GM21825 (cell line): ENCODE measurements at regions not wholly inside any gene's neighbourhood (a gene's known extent, or its start where the extent isn't known, plus 50 kb on each side); places are given as distances from the start of the nearest gene placed in this dataset.

Experiments
- ATAC-seq: cut with Tn5 transposase; IDR thresholded peaks from one replicate; pipeline ENCODE4 v1.9.1; 2021; ENCODE audit warnings: mild to moderate bottlenecking, moderate library complexity; ENCODE audit not compliant: unreplicated experiment

GRCh38 chr5:23368393-23368792 is 139.0 kb upstream of the PRDM9 start:
- ATAC-seq, result no peak

GRCh38 chr5:23367874-23368273 is 139.5 kb upstream of the PRDM9 start:
- no peak for ATAC-seq

- no peak for ATAC-seq
Observed at GRCh38 chr5:23353286-23353685, 154.1 kb upstream of the PRDM9 start.

GRCh38 chr5:23352446-23352845 is 155.0 kb upstream of the PRDM9 start:
- no peak for ATAC-seq

GRCh38 chr5:23343121-23343520 is 164.3 kb upstream of the PRDM9 start:
- ATAC-seq, result no peak

- no peak for ATAC-seq
Observed at GRCh38 chr5:23332650-23333251, 174.7 kb upstream of the PRDM9 start.

- ATAC-seq, result no peak
Observed at GRCh38 chr5:23330726-23331125, 176.7 kb upstream of the PRDM9 start.

GRCh38 chr5:23319901-23320300 is 187.5 kb upstream of the PRDM9 start:
- no peak for ATAC-seq

- no peak for ATAC-seq
Observed at GRCh38 chr5:23318960-23319359, 188.4 kb upstream of the PRDM9 start.

- ATAC-seq, result no peak
Observed at GRCh38 chr5:23318166-23318565, 189.2 kb upstream of the PRDM9 start.

GRCh38 chr5:23316060-23316591 is 191.3 kb upstream of the PRDM9 start:
- no peak for ATAC-seq

GRCh38 chr5:23314827-23315226 is 192.6 kb upstream of the PRDM9 start:
- no peak for ATAC-seq

- ATAC-seq, result no peak
Observed at GRCh38 chr5:23305055-23305454, 202.4 kb upstream of the PRDM9 start.

GRCh38 chr5:23303836-23304235 is 203.6 kb upstream of the PRDM9 start:
- ATAC-seq, result no peak

- no peak for ATAC-seq
Observed at GRCh38 chr5:23303435-23303834, 204.0 kb upstream of the PRDM9 start.

GRCh38 chr5:23302438-23302837 is 205.0 kb upstream of the PRDM9 start:
- ATAC-seq, result no peak

- no peak for ATAC-seq
Observed at GRCh38 chr5:23289162-23289561, 218.2 kb upstream of the PRDM9 start.

- no peak for ATAC-seq
Observed at GRCh38 chr5:23284656-23285055, 222.8 kb upstream of the PRDM9 start.

GRCh38 chr5:23274171-23274570 is 233.2 kb upstream of the PRDM9 start:
- ATAC-seq, result no peak

GRCh38 chr5:23269981-23270380 is 237.4 kb upstream of the PRDM9 start:
- no peak for ATAC-seq

GRCh38 chr5:23268136-23268535 is 239.3 kb upstream of the PRDM9 start:
- ATAC-seq, result no peak

- no peak for ATAC-seq
Observed at GRCh38 chr5:23260621-23261020, 246.8 kb upstream of the PRDM9 start.

- ATAC-seq, result no peak
Observed at GRCh38 chr5:23257656-23258055, 249.8 kb upstream of the PRDM9 start.
